ENCODE measurements at regions not wholly inside any gene's neighbourhood (a gene's known extent, or its start where the extent isn't known, plus 50 kb on each side); places are given as distances from the start of the nearest gene placed in this dataset.

GRCh38 chr5:136886608-136887007, 521.3 kb upstream of the TRPC7 start:
- intact Hi-C loops (cut with DNase I), result no loop called here
- no peak for TF ChIP-seq CTCF (IDR thresholded peaks at IDR 0.05)
- Histone ChIP-seq H3K4me3 (no peak overlapping the region), H3K9me3 (no peaks in the 10 kb centered on the region), H3K36me3 (no peaks in the 10 kb centered on the region), H3K4me1 (no peaks in the 10 kb centered on the region), H3K27me3 (ENCODE audit: low read depth) (no peaks in the 10 kb centered on the region), H3K27ac (no peak overlapping the region)
- DNase-seq, result no peak
- ATAC-seq, result no peak

- ATAC-seq (no peak), DNase-seq (no peak)
- no peak overlapping the region for H3K4me3 ChIP-seq
- no peaks in the 10 kb centered on the region for H3K4me1 ChIP-seq
- no peak overlapping the region for H3K27ac ChIP-seq
- H3K27me3 ChIP-seq (ENCODE audit: low read depth), result no peaks in the 10 kb centered on the region
- no peaks in the 10 kb centered on the region for H3K36me3 ChIP-seq
- TF ChIP-seq CTCF (IDR thresholded peaks at IDR 0.05), result no peak
- H3K9me3 ChIP-seq, result no peaks in the 10 kb centered on the region
- intact Hi-C loops (cut with DNase I), result no loop called here
Observed at GRCh38 chr5:136864960-136865359, 499.6 kb upstream of the TRPC7 start.

- Histone ChIP-seq H3K9me3 (no peaks in the 10 kb centered on the region), H3K27me3 (ENCODE audit: low read depth) (no peaks in the 10 kb centered on the region), H3K4me3 (no peak overlapping the region), H3K36me3 (no peaks in the 10 kb centered on the region), H3K27ac (no peak overlapping the region), H3K4me1 (no peaks in the 10 kb centered on the region)
- no peak for ATAC-seq
- no peak for TF ChIP-seq CTCF (IDR thresholded peaks at IDR 0.05)
- DNase-seq, result no peak
- intact Hi-C loops (cut with DNase I), result no loop called here
Observed at GRCh38 chr5:136856648-136857047, 491.3 kb upstream of the TRPC7 start.

- Histone ChIP-seq H3K27me3 (ENCODE audit: low read depth) (no peaks in the 10 kb centered on the region), H3K4me3 (no peak overlapping the region), H3K27ac (no peak overlapping the region), H3K4me1 (no peaks in the 10 kb centered on the region), H3K36me3 (no peaks in the 10 kb centered on the region), H3K9me3 (no peaks in the 10 kb centered on the region)
- no peak for TF ChIP-seq CTCF (IDR thresholded peaks at IDR 0.05)
- DNase-seq (no peak), ATAC-seq (no peak)
- intact Hi-C loops (cut with DNase I), result no loop called here
Observed at GRCh38 chr5:136853971-136854370, 488.6 kb upstream of the TRPC7 start.

GRCh38 chr5:136840601-136841000, 475.3 kb upstream of the TRPC7 start:
- intact Hi-C loops (cut with DNase I), result no loop called here

More at GRCh38 chr5:136840601-136841000, 475.3 kb upstream of the TRPC7 start:
- DNase-seq (no peak), ATAC-seq (no peak)
- Histone ChIP-seq H3K9me3 (no peaks in the 10 kb centered on the region), H3K4me3 (no peak overlapping the region), H3K36me3 (no peaks in the 10 kb centered on the region), H3K4me1 (no peaks in the 10 kb centered on the region), H3K27ac (no peak overlapping the region), H3K27me3 (ENCODE audit: low read depth) (no peaks in the 10 kb centered on the region)
- TF ChIP-seq CTCF (IDR thresholded peaks at IDR 0.05), result no peak
